HPDE6-E6E7 (cell line): ENCODE measurements at regions not wholly inside any gene's neighbourhood (a gene's known extent, or its start where the extent isn't known, plus 50 kb on each side); places are given as distances from the start of the nearest gene placed in this dataset.
"Not testable (repeated sequence)": the region's sequence is repeated elsewhere in the genome, so short reads cannot be mapped to it uniquely, and the experiment has no call there.

Source experiments
- DNase-seq: peaks from one replicate; pipeline ENCODE4 v3.0.0; 2011; ENCODE audit warnings: missing footprints; ENCODE audit errors: extremely low spot score

- DNase-seq = peak; percentile 73
Observed at GRCh38 chr6:47180633-47181032, 129.1 kb downstream of the TNFRSF21 start.

GRCh38 chr6:47179286-47179685 lies 130.4 kb downstream of the TNFRSF21 start:
- DNase-seq = no peak

GRCh38 chr6:47175656-47176055 lies 133.5 kb upstream of the ADGRF1 start:
- no peak for DNase-seq

- no peak for DNase-seq
Observed at GRCh38 chr6:47174502-47175023, 132.4 kb upstream of the ADGRF1 start.

DNA sequence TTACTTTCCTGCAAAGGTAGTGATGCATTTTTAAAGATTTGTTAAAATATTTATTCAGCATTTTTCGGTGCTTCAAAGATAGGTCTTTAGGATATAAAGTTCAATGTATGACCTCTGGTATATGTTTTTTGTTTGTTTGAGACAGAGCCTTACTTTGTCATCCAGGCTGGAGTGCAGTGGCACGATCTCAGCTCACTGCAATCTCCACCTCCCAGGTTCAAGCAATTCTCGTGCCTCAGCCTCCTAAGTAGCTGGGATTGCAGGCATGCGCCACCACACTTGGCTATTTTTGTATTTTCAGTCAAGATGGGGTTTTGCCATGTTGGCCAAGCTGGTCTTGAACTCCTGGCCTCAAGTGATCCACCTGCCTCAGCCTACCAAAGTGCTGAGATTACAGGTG lies 131.9 kb upstream of the ADGRF1 start:
- DNase-seq = not testable (repeated sequence)

DNA sequence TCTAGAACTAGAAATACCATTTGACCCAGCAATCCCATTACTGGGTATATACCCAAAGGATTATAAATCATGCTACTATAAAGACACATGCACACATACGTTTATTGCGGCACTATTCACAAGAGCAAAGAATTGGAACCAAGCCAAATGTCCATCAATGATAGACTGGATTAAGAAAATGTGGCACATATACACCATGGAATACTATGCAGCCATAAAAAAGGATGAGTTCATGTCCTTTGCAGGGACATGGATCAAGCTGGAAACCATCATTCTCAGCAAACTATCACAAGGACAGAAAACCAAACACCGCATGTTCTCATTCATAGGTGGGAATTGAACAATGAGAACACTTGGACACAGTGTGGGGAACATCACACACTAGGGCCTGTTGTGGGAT lies 131.0 kb upstream of the ADGRF1 start:
- DNase-seq = not testable (repeated sequence)

DNA sequence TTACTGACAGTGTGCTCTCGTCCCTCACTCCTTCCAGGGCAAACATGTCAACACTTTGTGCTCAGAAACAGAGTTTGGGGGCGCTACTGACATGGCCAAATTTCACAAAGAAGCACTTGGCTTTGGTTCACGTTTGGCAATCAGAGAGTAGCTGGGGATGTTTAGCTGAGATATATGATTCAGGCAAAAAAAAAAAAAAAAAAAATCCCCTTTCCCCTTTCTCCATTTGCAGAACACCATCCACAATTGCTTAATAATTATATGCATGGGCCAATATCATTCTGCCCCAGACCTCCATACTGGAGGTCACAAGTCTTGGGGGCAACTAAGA lies 128.4 kb upstream of the ADGRF1 start:
- no peak for DNase-seq

DNA sequence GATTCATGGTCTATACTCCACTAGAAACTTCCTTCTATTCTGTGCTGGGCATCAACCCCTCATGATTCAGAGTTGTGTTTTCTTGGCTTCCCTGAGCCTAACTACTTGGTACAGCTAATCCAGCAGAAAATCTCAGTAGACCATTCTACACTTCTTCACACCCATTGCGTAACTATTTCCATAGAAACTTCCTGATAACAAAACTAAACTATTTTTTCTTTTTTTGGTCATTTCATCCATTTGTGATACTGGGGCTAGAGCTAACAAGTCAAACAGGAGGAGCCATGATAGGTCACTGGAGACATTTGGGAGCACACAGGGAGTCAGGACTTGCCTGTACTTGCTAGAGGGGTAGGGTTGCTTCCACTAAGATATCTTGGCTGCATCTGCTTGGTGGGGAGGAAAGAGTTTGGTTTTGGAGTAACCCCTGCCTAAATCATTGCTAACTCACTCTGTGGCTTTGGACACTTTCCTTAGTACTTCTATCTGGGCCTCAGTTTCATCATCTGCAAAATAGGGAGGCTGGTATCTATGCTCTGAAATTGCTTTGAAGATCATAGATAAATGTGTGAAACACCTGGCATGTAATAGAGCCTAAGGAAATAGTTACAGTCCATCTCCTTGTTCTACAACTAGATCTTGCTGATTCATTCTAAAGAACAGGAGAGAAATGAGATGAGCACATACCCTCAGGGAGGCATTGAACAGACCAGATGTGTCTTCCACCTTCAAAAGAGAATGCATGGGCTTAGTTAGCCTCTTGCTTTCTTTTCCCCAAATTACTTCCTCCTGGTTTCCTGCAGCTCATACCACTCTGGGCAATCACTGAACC lies 127.9 kb upstream of the ADGRF1 start:
- peak; percentile 67 for DNase-seq

- peak; percentile 92 for DNase-seq
Observed at GRCh38 chr6:47168180-47168579, 126.0 kb upstream of the ADGRF1 start.

DNA sequence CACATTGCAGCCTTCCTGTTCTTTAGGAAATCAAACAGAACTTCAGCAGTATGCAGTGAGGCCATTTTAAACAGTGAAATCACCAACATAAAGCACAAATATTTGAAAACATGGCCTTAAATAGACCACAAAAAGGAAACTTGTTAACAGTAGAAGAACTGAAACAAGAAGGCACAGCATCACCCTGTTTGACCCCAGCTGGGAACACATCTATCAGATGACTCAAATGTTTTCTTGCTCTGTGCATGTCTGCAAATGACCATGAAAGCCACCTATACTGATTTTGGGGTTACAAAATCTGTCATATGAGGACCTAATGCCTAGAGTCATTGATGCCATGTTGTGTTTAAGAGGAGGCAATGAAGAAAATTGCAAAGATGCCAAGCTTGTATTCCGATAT lies 123.8 kb upstream of the ADGRF1 start:
- DNase-seq = no peak

DNA sequence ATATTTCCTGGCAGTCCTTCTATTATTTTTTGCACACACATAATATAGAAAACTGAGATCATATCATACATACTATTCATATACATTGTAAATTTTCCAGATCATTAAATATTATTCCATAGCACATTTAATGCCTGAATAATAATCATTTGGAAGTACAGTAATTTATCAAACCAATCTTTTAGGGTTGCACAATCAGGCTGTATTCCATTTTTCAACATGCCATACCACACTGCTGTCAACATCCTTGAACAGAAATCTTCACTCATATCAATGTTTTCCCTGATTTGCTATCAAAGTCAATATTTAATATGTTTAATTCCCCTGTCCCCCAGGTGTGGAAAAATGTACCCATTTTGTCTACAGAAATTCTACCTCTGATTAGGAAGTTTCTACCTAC lies 122.7 kb upstream of the ADGRF1 start:
- DNase-seq = no peak

- no peak for DNase-seq
Observed at GRCh38 chr6:47163536-47163935, 121.4 kb upstream of the ADGRF1 start.

DNA sequence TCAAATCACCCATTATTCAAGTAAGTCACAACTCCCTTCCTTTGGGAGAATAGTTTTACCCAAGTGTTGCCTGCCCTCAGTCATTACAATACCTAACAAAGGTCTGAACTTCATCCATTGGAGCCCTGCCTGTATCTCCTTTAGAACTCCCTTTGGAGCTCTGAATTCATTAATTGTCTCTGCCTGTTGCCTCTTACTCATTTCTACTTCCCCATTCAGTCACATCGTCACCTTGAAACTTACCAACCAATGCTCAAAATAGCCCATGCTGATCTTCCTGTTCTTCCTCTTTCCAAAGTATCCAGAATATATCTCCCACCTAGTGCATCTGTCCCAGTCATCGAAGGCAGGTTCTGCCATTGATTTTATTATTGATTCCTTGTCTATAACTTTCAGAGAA lies 120.7 kb upstream of the ADGRF1 start:
- DNase-seq = no peak

DNA sequence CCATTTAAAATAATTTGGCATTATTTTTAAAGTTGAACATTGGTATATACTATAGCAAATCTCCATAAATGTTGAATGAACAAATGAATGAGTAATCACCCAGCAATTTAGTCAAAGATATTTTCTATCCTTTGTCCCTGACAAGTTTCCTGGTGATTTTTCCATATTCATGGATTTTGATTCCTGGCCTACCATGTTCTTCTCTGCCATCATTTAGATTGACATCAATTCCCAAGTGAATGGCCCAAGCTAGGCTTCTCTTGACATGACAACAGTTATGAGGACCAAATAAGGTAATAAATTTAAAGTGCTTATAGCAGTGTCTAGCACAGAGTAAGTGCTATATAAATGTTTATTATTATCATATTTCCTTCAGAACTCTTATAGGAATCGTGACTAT lies 120.1 kb upstream of the ADGRF1 start:
- DNase-seq = no peak

DNA sequence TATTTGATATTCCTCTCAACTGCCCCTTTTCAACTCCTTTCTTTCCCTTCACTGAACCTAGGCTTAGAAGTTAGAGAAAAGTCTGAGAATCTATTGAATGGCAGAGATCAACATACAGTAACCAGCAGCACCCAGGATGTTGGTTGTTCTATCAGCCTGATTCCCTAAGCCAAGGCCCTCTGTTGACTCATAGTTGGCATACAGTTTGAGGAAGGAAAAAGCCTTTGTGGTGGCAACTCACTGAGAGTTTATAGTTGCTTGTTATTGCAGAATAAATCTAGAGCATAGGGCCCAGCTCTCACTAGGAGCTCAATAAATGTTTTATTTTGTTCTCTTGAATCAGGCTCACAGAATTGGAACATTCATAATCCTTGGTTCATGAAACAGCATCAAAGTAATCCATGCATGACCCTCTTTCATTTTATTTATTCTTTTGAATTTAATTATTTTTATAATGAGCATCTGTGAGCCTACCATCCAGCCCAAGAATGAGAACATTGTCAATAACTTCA lies 119.1 kb upstream of the ADGRF1 start:
- DNase-seq = peak; percentile 58

- no peak for DNase-seq
Observed at GRCh38 chr6:47160702-47161101, 118.6 kb upstream of the ADGRF1 start.

DNA sequence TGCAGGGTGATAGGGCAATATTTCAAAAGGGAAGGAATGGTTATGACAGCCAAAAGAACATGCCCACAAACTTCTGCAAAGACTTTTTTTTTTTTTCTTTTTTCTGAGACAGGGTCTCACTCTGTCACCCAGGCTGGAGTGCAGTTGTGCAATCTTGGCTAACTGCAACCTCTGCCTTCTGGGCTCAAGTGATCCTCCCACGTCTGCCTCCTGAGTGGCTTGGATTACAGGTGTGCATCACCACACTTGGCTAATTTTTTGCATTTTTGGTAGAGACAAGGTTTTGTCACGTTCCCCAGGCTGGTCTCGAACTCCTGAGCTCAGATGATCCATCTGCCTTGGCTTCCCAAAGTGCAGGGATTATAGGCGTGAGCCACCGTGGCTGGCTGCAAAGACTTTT lies 117.6 kb upstream of the ADGRF1 start:
- DNase-seq = no peak

- no peak for DNase-seq
Observed at GRCh38 chr6:47157653-47158219, 115.6 kb upstream of the ADGRF1 start.

DNA sequence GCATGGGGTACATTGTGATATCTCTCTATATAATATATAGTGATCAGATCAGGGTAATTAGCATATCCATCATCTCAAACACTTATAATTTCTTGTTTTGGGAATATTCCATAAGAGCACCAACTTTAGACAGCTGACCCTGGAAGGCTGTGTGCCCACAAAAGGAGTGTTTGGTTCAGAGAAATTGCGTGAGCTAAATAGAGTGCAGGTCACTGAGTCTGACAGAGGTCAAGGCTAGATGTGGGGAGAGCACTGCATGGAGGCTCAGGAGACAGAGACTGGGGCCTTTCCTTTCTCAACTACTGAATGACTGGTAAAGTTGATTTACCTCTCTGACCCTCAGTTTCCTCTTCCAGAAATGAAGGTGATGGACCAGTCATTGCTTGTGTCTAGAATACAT lies 114.9 kb upstream of the ADGRF1 start:
- DNase-seq = no peak

GRCh38 chr6:47156196-47156595 lies 114.1 kb upstream of the ADGRF1 start:
- DNase-seq = no peak

GRCh38 chr6:47153404-47153755 lies 111.2 kb upstream of the ADGRF1 start:
- DNase-seq = no peak

- DNase-seq = no peak
Observed at GRCh38 chr6:47152666-47153403, 110.7 kb upstream of the ADGRF1 start.
